Pancreas (tissue), 10 donors: ENCODE measurements at regions not wholly inside any gene's neighbourhood (a gene's known extent, or its start where the extent isn't known, plus 50 kb on each side); places are given as distances from the start of the nearest gene placed in this dataset.

Experiments used
- ATAC-seq, 4 donors: fragments of 200-7000 bp; cut with Tn5 transposase; one replicate each; pipeline versions ENCODE4 v1.8.0 to v1.9.1; 2020; ENCODE audit warnings: mild to moderate bottlenecking in 4 of 4, moderate library complexity in 4 of 4
- DNase-seq, 6 donors: peaks; one replicate each; pipeline ENCODE4 v3.0.0-alpha.2; 2020
- FAIRE-seq: peaks from 2 replicates; lab custom pipeline; 2012; peaks lifted over from hg19 to GRCh38; lab: Jason Lieb, UNC
- H3K27ac ChIP-seq, 4 donors: fragments of 200-600 bp; sonication (generic); 1 replicate in 3 of 4; 2 replicates in 1 of 4; pipeline versions ENCODE4 v1.5.0 to v1.8.0; 2020
- H3K27me3 ChIP-seq, 4 donors: fragments of 200-600 bp; one replicate each; pipeline ENCODE4 v1.8.0; 2021
- H3K36me3 ChIP-seq, 3 donors: fragments of 200-600 bp; sonication (generic) in 1 of 3; one replicate each; pipeline versions ENCODE4 v1.5.0 to v1.8.0; 2020 to 2021
- H3K4me1 ChIP-seq, 3 donors: fragments of 200-600 bp; one replicate each; pipeline ENCODE4 v1.8.0; 2021
- H3K4me3 ChIP-seq, 4 donors: fragments of 200-600 bp; sonication (generic) in 2 of 4; one replicate each; pipeline versions ENCODE4 v1.5.0 to v1.8.0; 2020 to 2021
- H3K9me3 ChIP-seq, 4 donors: fragments of 200-600 bp; one replicate each; pipeline ENCODE4 v1.8.0; 2021
- WGBS, 2 donors: extraction: QIAGEN DNeasy Blood & Tissue Kit; methylation state at CpG; one replicate each; pipeline ENCODE4 v1.1.7; 2013; 5-methylcytosine and 5-hydroxymethylcytosine counted together
- intact Hi-C, 3 donors: fragments of 100-400 bp; cut with DNase I; formaldehyde crosslinking; loops; one replicate each; pipeline versions ENCODE4 v1.11.1 to v1.14.2; 2022
- TF ChIP-seq, protein P1 (sequence below), 4 donors: fragments of 200-600 bp; sonication (generic) in 3 of 4; IDR thresholded peaks; one replicate each; pipeline versions ENCODE4 v1.5.0 to v1.8.0; 2021; ENCODE audit warnings: antibody characterized with exemption in 4 of 4
- donor health status: healthy with polysubstance abuse.
- donor health status: DM: no; HTN: no; CAD: no; lungs with moderate emphysema.
- donor health status: DM: no; HTN: no; CAD: no.
- donor health status: control.
- donor health status: control.
- donor health status: Bipolar disorder and iron deficiency.
- donor health status: DM: yes; HTN: yes; CAD: no.
- donor health status: DM: no; HTN: no; CAD: no.
- donor health status: DM: no; HTN: no; CAD: no.
- donor health status: DM: yes; HTN: yes; CAD: no.

DNA sequence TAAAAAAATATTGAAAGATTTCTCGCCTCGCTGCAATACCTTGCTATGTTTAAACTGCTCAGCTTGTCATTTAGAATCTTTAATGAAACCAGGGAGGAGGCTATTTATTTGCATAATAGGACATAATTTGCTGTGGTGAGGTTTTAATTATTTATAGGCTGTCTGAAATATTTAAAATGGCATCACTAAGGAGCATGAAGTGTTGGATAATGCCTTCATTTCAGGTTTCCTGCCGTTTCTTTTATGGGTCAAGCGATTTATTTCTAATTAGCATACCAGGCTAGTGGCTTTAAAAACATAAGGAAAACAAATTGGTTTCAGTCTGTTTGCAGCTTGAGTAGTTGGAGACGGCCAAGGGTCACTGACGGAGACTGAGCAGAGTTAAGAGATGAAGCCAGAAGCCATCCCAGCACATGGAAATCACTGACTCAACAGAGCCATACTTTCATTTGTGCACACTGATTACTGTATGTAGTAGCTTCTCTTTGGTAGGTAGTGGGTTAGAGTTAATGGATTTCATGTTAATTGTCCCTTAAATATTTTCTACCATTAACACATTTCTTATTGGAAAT lies 1962.4 kb upstream of the TENM3 start:
- Histone ChIP-seq H3K4me3 (no peak overlapping the region), H3K27me3 (no peaks in the 10 kb centered on the region), H3K36me3 (no peaks in the 10 kb centered on the region), H3K27ac (no peak overlapping the region), H3K9me3 (no peaks in the 10 kb centered on the region), H3K4me1 (no peaks in the 10 kb centered on the region)
- 66 to 70% methylated on average over 6 of the region's 6 CpGs for WGBS, 2 donors
- intact Hi-C loops: no loop called here
- TF ChIP-seq, protein P1, sequence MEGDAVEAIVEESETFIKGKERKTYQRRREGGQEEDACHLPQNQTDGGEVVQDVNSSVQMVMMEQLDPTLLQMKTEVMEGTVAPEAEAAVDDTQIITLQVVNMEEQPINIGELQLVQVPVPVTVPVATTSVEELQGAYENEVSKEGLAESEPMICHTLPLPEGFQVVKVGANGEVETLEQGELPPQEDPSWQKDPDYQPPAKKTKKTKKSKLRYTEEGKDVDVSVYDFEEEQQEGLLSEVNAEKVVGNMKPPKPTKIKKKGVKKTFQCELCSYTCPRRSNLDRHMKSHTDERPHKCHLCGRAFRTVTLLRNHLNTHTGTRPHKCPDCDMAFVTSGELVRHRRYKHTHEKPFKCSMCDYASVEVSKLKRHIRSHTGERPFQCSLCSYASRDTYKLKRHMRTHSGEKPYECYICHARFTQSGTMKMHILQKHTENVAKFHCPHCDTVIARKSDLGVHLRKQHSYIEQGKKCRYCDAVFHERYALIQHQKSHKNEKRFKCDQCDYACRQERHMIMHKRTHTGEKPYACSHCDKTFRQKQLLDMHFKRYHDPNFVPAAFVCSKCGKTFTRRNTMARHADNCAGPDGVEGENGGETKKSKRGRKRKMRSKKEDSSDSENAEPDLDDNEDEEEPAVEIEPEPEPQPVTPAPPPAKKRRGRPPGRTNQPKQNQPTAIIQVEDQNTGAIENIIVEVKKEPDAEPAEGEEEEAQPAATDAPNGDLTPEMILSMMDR (IDR thresholded peaks at IDR 0.05): no peak
- ATAC-seq (no peak), DNase-seq (no peak), FAIRE-seq (no peak)

DNA sequence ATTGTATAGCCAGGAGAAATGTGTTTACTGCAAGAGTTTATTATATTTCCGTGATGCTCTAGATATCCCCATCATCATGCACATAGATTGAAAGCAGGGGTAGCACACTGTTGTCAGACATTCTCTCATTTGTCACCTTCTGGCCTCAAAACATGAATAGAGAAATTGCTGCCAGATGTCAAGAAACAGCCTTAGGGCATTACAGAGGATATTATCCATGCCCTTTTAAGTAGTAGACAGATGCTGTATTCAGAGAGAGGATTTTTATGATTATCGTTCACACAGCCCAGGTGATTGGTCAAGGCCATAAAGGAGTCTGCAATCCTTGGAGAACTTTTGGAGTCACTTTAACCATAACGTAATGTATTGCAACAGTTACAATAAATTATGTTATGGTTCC lies 1961.5 kb upstream of the TENM3 start:
- Histone ChIP-seq H3K9me3 (no peaks in the 10 kb centered on the region), H3K27me3 (no peaks in the 10 kb centered on the region), H3K4me3 (no peak overlapping the region), H3K27ac (no peak overlapping the region), H3K36me3 (no peaks in the 10 kb centered on the region), H3K4me1 (no peaks in the 10 kb centered on the region)
- TF ChIP-seq, protein P1 (IDR thresholded peaks at IDR 0.05): no peak
- DNase-seq (no peak), ATAC-seq (no peak), FAIRE-seq (no peak)
- intact Hi-C loops: no loop called here
- 64 to 78% methylated on average over 3 of the region's 3 CpGs for WGBS, 2 donors

DNA sequence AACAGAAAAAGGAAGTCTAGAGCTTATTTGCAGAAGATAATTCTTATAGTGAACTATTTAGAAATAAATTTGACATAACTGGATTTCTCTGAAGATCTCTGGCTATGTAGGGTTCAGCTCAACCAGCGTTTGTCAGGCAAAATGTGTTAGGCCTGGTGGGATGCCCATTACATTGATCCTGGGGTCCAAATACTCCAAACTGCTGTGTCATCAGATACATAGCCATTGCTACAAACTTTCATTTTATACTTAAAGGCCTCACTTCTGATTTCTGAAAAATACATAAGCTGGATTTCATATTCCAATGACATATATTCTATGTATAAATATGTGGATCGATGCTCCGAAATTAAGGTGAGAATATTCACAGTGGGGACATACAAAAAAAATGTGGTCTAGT lies 1958.9 kb upstream of the TENM3 start:
- no peaks in the 10 kb centered on the region for H3K9me3 ChIP-seq
- intact Hi-C loops: no loop called here
- H3K27me3 ChIP-seq: no peaks in the 10 kb centered on the region
- no peaks in the 10 kb centered on the region for H3K36me3 ChIP-seq
- TF ChIP-seq, protein P1 (IDR thresholded peaks at IDR 0.05): no peak
- no peaks in the 10 kb centered on the region for H3K4me1 ChIP-seq
- H3K4me3 ChIP-seq: no peak overlapping the region
- ATAC-seq: no peak
- no peak for FAIRE-seq
- DNase-seq: no peak
- no peak overlapping the region for H3K27ac ChIP-seq
- 53 to 78% methylated on average over 3 of the region's 3 CpGs for WGBS, 2 donors

DNA sequence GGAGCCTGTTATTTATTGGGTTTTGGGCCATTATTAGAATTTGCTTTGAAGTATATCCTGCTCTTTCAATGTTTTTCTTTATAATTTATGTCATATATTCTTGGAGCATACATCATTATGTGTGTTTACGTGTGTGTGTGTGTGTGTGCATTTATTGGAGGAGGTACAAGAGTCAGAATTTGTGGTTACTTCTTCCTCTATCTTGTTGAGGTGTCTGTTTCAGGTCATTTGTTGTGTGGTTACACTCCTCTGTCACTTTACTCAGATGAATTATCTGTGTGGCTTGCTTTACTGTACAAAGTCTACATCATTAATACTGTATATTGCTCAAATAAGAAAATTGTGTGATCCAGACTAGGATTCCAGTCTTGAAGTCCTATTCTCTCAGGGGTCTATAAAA lies 1957.4 kb upstream of the TENM3 start:
- WGBS, 2 donors: 58 to 68% methylated on average over 1 of the region's 1 CpG
- intact Hi-C loops: no loop called here
- FAIRE-seq: no peak
- Histone ChIP-seq H3K36me3 (no peaks in the 10 kb centered on the region), H3K27ac (no peak overlapping the region), H3K27me3 (no peaks in the 10 kb centered on the region), H3K4me3 (no peak overlapping the region), H3K9me3 (no peaks in the 10 kb centered on the region), H3K4me1 (no peaks in the 10 kb centered on the region)
- TF ChIP-seq, protein P1 (IDR thresholded peaks at IDR 0.05): no peak
- no peak for DNase-seq
- no peak for ATAC-seq

DNA sequence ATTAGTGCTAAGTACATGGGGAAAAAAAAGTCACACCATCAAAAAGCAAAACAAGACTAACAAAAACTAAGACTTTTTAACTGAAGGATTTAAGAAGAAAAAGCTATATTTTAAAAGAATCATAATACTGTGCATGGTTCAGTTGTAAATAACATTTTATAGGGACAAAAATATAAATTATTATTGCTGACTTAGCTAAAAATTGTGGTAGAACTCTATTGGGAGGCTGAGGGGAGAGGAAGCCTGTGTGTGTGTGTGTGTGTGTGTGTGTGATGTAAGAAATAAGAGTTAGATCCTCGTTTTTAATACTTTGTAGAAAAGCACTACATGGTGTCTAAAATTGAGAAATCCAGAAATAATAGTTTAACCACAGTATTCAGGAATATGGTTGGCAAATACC lies 1950.9 kb upstream of the TENM3 start:
- H3K4me1 ChIP-seq: no peaks in the 10 kb centered on the region
- no peak overlapping the region for H3K27ac ChIP-seq
- ATAC-seq: no peak
- no peaks in the 10 kb centered on the region for H3K36me3 ChIP-seq
- H3K9me3 ChIP-seq: no peaks in the 10 kb centered on the region
- no peak overlapping the region for H3K4me3 ChIP-seq
- intact Hi-C loops: no loop called here
- no peak for FAIRE-seq
- TF ChIP-seq, protein P1 (IDR thresholded peaks at IDR 0.05): no peak
- no peak for DNase-seq
- H3K27me3 ChIP-seq: no peaks in the 10 kb centered on the region
- 16 to 31% methylated on average over 1 of the region's 1 CpG for WGBS, 2 donors
